ENCODE measurements at regions not wholly inside any gene's neighbourhood (a gene's known extent, or its start where the extent isn't known, plus 50 kb on each side); places are given as distances from the start of the nearest gene placed in this dataset.

DNA sequence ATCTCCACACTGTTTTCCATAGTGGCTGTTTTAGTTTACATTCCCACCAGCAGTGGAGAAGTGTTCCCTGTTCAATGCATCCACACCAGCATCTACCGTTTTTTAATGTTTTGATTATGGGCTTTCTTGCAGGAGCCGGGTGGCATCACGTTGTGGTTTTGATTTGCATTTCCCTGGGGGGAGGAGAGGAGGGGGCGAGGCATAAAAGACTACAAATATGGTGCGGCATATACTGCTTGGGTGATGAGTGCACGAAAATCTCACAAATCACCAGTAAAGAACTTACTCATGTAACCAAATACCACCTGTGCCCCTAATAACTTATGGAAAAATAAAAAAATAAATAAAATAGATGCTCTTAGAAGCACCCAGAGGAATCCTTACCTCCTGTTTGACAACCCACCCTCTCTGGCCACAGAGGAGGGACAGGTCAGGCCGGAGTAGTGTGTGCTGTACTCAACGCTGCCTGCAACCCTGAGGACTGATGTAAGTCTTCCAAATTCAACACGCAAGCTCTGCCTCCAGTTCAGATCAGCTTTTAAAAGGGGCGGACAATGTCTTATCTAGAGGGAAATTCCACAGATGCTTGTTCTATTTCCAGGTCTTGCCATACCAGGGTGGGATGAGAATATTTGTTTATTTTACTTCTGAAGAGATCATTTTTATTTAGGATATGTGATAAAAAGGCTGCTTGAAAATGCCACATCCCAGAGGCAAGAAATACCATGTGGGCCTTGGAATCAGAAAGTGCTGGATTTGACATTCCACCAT is 329.6 kb upstream of the B3GAT1 start:
- Histone ChIP-seq H3K23ac (ENCODE audit: insufficient read length, low read depth, low read length) (no peak overlapping the region), H3K27me3 (ENCODE audit: insufficient read depth, low read length) (no peaks in the 10 kb centered on the region), H3K79me2 (ENCODE audit: insufficient read depth, low read length) (no peaks in the 10 kb centered on the region), H3K14ac (ENCODE audit: insufficient read depth, low read length) (no peak overlapping the region), H3K4ac (ENCODE audit: low read depth, low read length) (no peak overlapping the region), H3K79me1 (ENCODE audit: insufficient read depth, low read depth, low read length, poor library complexity, severe bottlenecking) (no peaks in the 10 kb centered on the region), H2AK5ac (ENCODE audit: insufficient read length, low read length) (no peak overlapping the region), H2BK120ac (ENCODE audit: low read depth, low read length, poor library complexity, severe bottlenecking) (no peak overlapping the region), H3K56ac (ENCODE audit: insufficient read length, low read depth, low read length) (no peak overlapping the region), H3K27ac (ENCODE audit: insufficient read length, low read depth, low read length) (no peak overlapping the region), H3T11ph (ENCODE audit: low read length) (no peak overlapping the region), H3K4me1 (ENCODE audit: insufficient read depth, low read length) (no peaks in the 10 kb centered on the region), H2BK15ac (ENCODE audit: low read depth, low read length) (no peak overlapping the region), H4K8ac (replicated peaks; ENCODE audit: insufficient read length, low read depth, low read length) (no peak overlapping the region), H2BK5ac (ENCODE audit: insufficient read length, low read length) (no peak overlapping the region), H3K18ac (ENCODE audit: insufficient read length, low read depth, low read length) (no peak overlapping the region), H4K5ac (ENCODE audit: insufficient read length, low read depth, low read length) (no peak overlapping the region), H3K9me3 (ENCODE audit: control insufficient read depth, low read depth, low read length) (no peaks in the 10 kb centered on the region), H4K91ac (ENCODE audit: insufficient read length, low read depth, low read length) (no peak overlapping the region), H2BK12ac (ENCODE audit: insufficient read length, low read depth, low read length) (no peak overlapping the region), H2AFZ (ENCODE audit: low read length) (no peak overlapping the region), H3K4me2 (ENCODE audit: insufficient read depth, insufficient read length, low read length) (no peak overlapping the region), H2BK20ac (ENCODE audit: low read depth, low read length, poor library complexity, severe bottlenecking) (no peak overlapping the region), H4K20me1 (ENCODE audit: control insufficient read depth, insufficient read depth, insufficient read length) (no peaks in the 10 kb centered on the region), H3K9ac (ENCODE audit: extremely low read depth, insufficient read length, low read length) (no peak overlapping the region), H3K23me2 (ENCODE audit: insufficient read length, low read depth, low read length, poor library complexity, severe bottlenecking) (no peaks in the 10 kb centered on the region)
- no peak overlapping the region for H3K4me3 Mint-ChIP-seq
- TF ChIP-seq, protein P1, sequence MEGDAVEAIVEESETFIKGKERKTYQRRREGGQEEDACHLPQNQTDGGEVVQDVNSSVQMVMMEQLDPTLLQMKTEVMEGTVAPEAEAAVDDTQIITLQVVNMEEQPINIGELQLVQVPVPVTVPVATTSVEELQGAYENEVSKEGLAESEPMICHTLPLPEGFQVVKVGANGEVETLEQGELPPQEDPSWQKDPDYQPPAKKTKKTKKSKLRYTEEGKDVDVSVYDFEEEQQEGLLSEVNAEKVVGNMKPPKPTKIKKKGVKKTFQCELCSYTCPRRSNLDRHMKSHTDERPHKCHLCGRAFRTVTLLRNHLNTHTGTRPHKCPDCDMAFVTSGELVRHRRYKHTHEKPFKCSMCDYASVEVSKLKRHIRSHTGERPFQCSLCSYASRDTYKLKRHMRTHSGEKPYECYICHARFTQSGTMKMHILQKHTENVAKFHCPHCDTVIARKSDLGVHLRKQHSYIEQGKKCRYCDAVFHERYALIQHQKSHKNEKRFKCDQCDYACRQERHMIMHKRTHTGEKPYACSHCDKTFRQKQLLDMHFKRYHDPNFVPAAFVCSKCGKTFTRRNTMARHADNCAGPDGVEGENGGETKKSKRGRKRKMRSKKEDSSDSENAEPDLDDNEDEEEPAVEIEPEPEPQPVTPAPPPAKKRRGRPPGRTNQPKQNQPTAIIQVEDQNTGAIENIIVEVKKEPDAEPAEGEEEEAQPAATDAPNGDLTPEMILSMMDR (conservative IDR thresholded peaks at IDR 0.05), result no peak
- no CpG with 5 or more reads among the region's 10 CpGs for WGBS (ENCODE audit: extremely low coverage, insufficient read length, low lambda C conversion rate)
- no peak for DNase-seq
- peaks cover 3 to 7% of the 10 kb centered on the region in 2 experiments for H3K4me1 Mint-ChIP-seq
- H3K36me3 Mint-ChIP-seq (ENCODE audit: insufficient read depth in 1 of 3, low read depth in 3 of 3), result no peaks in the 10 kb centered on the region
- peaks cover 11% of the 10 kb centered on the region for H3K27me3 Mint-ChIP-seq (ENCODE audit: low read depth)
- H3K27ac Mint-ChIP-seq, result no peak overlapping the region
- peaks cover 0 to 3% of the 10 kb centered on the region in 2 experiments; a peak in 3 of 5 replicates for H3K9me3 Mint-ChIP-seq
